Neural progenitor cell (in vitro differentiated cells): ENCODE measurements at regions not wholly inside any gene's neighbourhood (a gene's known extent, or its start where the extent isn't known, plus 50 kb on each side); places are given as distances from the start of the nearest gene placed in this dataset.

Experiments used
- DNase-seq: peaks from one replicate; pipeline ENCODE4 v3.0.0-alpha.2; 2016; ENCODE audit warnings: low spot score
- H2AFZ ChIP-seq: fragments of 200-600 bp; sonication (generic); replicated peaks from 2 replicates; pipeline ENCODE4 v1.6.1; 2016; ENCODE audit warnings: antibody characterized with exemption
- H3F3A ChIP-seq: fragments of 200-600 bp; sonication (generic); 2 replicates; pipeline ENCODE4 v1.6.1; 2016; ENCODE audit warnings: antibody characterized with exemption, low read depth
- H3K27ac ChIP-seq: fragments of 200-600 bp; sonication (generic); 2 replicates; pipeline ENCODE4 v1.5.1; 2016; ENCODE audit warnings: mild to moderate bottlenecking
- H3K27me3 ChIP-seq: fragments of 200-600 bp; sonication (generic); 2 replicates; pipeline ENCODE4 v1.6.1; 2016; ENCODE audit warnings: mild to moderate bottlenecking, moderate library complexity
- H3K36me3 ChIP-seq: fragments of 200-600 bp; sonication (generic); 2 replicates; pipeline ENCODE4 v1.5.1; 2016
- H3K4me1 ChIP-seq: fragments of 200-600 bp; sonication (generic); 2 replicates; pipeline ENCODE4 v1.6.1; 2016; ENCODE audit warnings: mixed run types
- H3K4me2 ChIP-seq: fragments of 200-600 bp; sonication (generic); 2 replicates; pipeline ENCODE4 v1.6.1; 2016
- H3K4me3 ChIP-seq: fragments of 200-600 bp; sonication (generic); 2 replicates; pipeline ENCODE4 v1.5.1; 2016
- H3K79me2 ChIP-seq: fragments of 200-600 bp; sonication (generic); 2 replicates; pipeline ENCODE4 v1.6.1; 2016; ENCODE audit warnings: low read depth
- H3K9ac ChIP-seq: fragments of 200-600 bp; sonication (generic); 2 replicates; pipeline ENCODE4 v1.6.1; 2016
- H3K9me3 ChIP-seq: fragments of 200-600 bp; sonication (generic); 2 replicates; pipeline ENCODE4 v1.5.1; 2016; ENCODE audit warnings: low read depth
- H4K20me1 ChIP-seq: fragments of 200-600 bp; sonication (generic); 2 replicates; pipeline ENCODE4 v1.6.1; 2016; ENCODE audit warnings: low read depth
- H3K27ac Mint-ChIP-seq: 3 replicates; pipeline ENCODE4 v1.8.0; 2021; ENCODE audit warnings: mixed read lengths
- H3K27me3 Mint-ChIP-seq: 2 replicates; pipeline ENCODE4 v1.8.0; 2022; ENCODE audit warnings: low read depth, mild to moderate bottlenecking, inconsistent platforms, moderate library complexity, mixed read lengths; ENCODE audit not compliant: insufficient read depth
- H3K36me3 Mint-ChIP-seq: 3 replicates; pipeline ENCODE4 v1.8.0; 2021; ENCODE audit warnings: mixed read lengths
- H3K4me1 Mint-ChIP-seq: 3 replicates; pipeline ENCODE4 v1.8.0; 2021; ENCODE audit warnings: mixed read lengths
- H3K4me3 Mint-ChIP-seq: 3 replicates; pipeline ENCODE4 v1.8.0; 2021; ENCODE audit warnings: mild to moderate bottlenecking, moderate library complexity, mixed read lengths
- H3K9me3 Mint-ChIP-seq: 3 replicates; pipeline ENCODE4 v1.8.0; 2020; ENCODE audit warnings: mixed read lengths
- EZH2 ChIP-seq: fragments of 200-600 bp; sonication (generic); IDR thresholded peaks from 2 replicates; pipeline ENCODE4 v1.6.1; 2017; ENCODE audit warnings: antibody characterized with exemption, mild to moderate bottlenecking, moderate library complexity
- EZH2phosphoT487 ChIP-seq: fragments of 200-600 bp; sonication (generic); IDR thresholded peaks from 2 replicates; pipeline ENCODE4 v1.6.1; 2017; ENCODE audit warnings: antibody characterized with exemption
- TF ChIP-seq, protein P1 (sequence below): fragments of 200-600 bp; sonication (generic); IDR thresholded peaks from 2 replicates; pipeline ENCODE4 v1.5.1; 2017; ENCODE audit warnings: antibody characterized with exemption, mild to moderate bottlenecking

GRCh38 chr22:22094514-22094913 lies 111.9 kb upstream of the TOP3B start:
- TF ChIP-seq EZH2phosphoT487 (no peak), EZH2 (no peak)
- TF ChIP-seq, protein P1, sequence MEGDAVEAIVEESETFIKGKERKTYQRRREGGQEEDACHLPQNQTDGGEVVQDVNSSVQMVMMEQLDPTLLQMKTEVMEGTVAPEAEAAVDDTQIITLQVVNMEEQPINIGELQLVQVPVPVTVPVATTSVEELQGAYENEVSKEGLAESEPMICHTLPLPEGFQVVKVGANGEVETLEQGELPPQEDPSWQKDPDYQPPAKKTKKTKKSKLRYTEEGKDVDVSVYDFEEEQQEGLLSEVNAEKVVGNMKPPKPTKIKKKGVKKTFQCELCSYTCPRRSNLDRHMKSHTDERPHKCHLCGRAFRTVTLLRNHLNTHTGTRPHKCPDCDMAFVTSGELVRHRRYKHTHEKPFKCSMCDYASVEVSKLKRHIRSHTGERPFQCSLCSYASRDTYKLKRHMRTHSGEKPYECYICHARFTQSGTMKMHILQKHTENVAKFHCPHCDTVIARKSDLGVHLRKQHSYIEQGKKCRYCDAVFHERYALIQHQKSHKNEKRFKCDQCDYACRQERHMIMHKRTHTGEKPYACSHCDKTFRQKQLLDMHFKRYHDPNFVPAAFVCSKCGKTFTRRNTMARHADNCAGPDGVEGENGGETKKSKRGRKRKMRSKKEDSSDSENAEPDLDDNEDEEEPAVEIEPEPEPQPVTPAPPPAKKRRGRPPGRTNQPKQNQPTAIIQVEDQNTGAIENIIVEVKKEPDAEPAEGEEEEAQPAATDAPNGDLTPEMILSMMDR: no peak
- Mint-ChIP-seq H3K27ac (no peak overlapping the region), H3K4me1 (no peaks in the 10 kb centered on the region), H3K27me3 (peaks cover 2% of the 10 kb centered on the region), H3K4me3 (no peak overlapping the region), H3K9me3 (peaks cover 4% of the 10 kb centered on the region), H3K36me3 (no peaks in the 10 kb centered on the region)
- H3K9ac ChIP-seq: no peak overlapping the region
- no peak for DNase-seq
- no peak overlapping the region for H3K4me2 ChIP-seq
- no peaks in the 10 kb centered on the region for H3K36me3 ChIP-seq
- no peaks in the 10 kb centered on the region for H3K79me2 ChIP-seq
- H4K20me1 ChIP-seq: no peaks in the 10 kb centered on the region
- no peak overlapping the region for H3K4me3 ChIP-seq
- no peaks in the 10 kb centered on the region for H3F3A ChIP-seq
- no peaks in the 10 kb centered on the region for H3K9me3 ChIP-seq
- H3K27me3 ChIP-seq: peaks cover 100% of the 10 kb centered on the region
- no peak overlapping the region for H3K27ac ChIP-seq
- H2AFZ ChIP-seq: no peak overlapping the region
- H3K4me1 ChIP-seq: no peaks in the 10 kb centered on the region

DNA sequence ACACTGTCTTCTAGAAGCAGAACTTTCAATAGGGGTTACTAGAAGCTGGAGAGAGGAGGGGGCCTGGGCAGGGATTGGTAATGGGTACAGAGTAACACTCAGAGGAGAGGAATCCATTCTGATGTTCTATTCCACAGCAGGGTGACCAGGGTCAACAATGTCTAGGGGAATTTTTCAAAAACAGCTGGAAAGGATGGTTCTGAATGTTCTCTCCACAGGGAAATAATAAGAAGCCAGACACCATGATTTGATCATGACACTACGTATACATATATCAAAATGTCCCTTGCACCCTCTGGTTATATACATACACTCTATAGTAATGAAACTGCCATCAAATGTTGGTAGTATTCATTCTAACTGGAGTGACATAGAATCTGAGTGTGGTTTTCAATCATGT lies 111.2 kb upstream of the TOP3B start:
- Histone ChIP-seq H3K27ac (no peak overlapping the region), H3K79me2 (no peaks in the 10 kb centered on the region), H3K9ac (no peak overlapping the region), H4K20me1 (no peaks in the 10 kb centered on the region), H3K27me3 (peaks cover 100% of the 10 kb centered on the region), H2AFZ (no peak overlapping the region), H3K4me3 (no peak overlapping the region), H3K4me1 (no peaks in the 10 kb centered on the region), H3K4me2 (no peak overlapping the region), H3K9me3 (no peaks in the 10 kb centered on the region), H3K36me3 (no peaks in the 10 kb centered on the region), H3F3A (no peaks in the 10 kb centered on the region)
- no peak for TF ChIP-seq EZH2phosphoT487
- TF ChIP-seq, protein P1: no peak
- TF ChIP-seq EZH2: no peak
- H3K9me3 Mint-ChIP-seq: peaks cover under 1% of the 10 kb centered on the region
- H3K4me3 Mint-ChIP-seq: no peak overlapping the region
- H3K27ac Mint-ChIP-seq: no peak overlapping the region
- no peaks in the 10 kb centered on the region for H3K4me1 Mint-ChIP-seq
- no peaks in the 10 kb centered on the region for H3K36me3 Mint-ChIP-seq
- no peak for DNase-seq
- H3K27me3 Mint-ChIP-seq: peaks cover 2% of the 10 kb centered on the region

GRCh38 chr22:22092974-22093373 lies 110.4 kb upstream of the TOP3B start:
- Mint-ChIP-seq H3K36me3 (no peaks in the 10 kb centered on the region), H3K4me1 (no peaks in the 10 kb centered on the region), H3K4me3 (no peak overlapping the region), H3K9me3 (no peaks in the 10 kb centered on the region), H3K27ac (no peak overlapping the region), H3K27me3 (peaks cover 2% of the 10 kb centered on the region)
- Histone ChIP-seq H2AFZ (no peak overlapping the region), H3K36me3 (no peaks in the 10 kb centered on the region), H3K27ac (no peak overlapping the region), H3K27me3 (peaks cover 100% of the 10 kb centered on the region), H3K79me2 (no peaks in the 10 kb centered on the region), H3F3A (no peaks in the 10 kb centered on the region), H3K4me2 (no peak overlapping the region), H3K9me3 (no peaks in the 10 kb centered on the region), H3K9ac (no peak overlapping the region), H4K20me1 (no peaks in the 10 kb centered on the region), H3K4me3 (no peak overlapping the region), H3K4me1 (no peaks in the 10 kb centered on the region)
- no peak for DNase-seq
- TF ChIP-seq EZH2 (no peak), EZH2phosphoT487 (no peak)
- TF ChIP-seq, protein P1: no peak

- H3K4me1 ChIP-seq: no peaks in the 10 kb centered on the region
- Mint-ChIP-seq H3K4me3 (no peak overlapping the region), H3K4me1 (no peaks in the 10 kb centered on the region), H3K36me3 (no peaks in the 10 kb centered on the region), H3K27ac (no peak overlapping the region), H3K9me3 (no peaks in the 10 kb centered on the region), H3K27me3 (peaks cover 2% of the 10 kb centered on the region)
- no peak overlapping the region for H2AFZ ChIP-seq
- H3K4me3 ChIP-seq: no peak overlapping the region
- no peaks in the 10 kb centered on the region for H4K20me1 ChIP-seq
- no peak overlapping the region for H3K27ac ChIP-seq
- H3K9ac ChIP-seq: no peak overlapping the region
- H3K27me3 ChIP-seq: peaks cover 100% of the 10 kb centered on the region
- DNase-seq: no peak
- H3F3A ChIP-seq: no peaks in the 10 kb centered on the region
- H3K9me3 ChIP-seq: no peaks in the 10 kb centered on the region
- no peak overlapping the region for H3K4me2 ChIP-seq
- TF ChIP-seq, protein P1: no peak
- TF ChIP-seq EZH2 (no peak), EZH2phosphoT487 (no peak)
- no peaks in the 10 kb centered on the region for H3K79me2 ChIP-seq
- no peaks in the 10 kb centered on the region for H3K36me3 ChIP-seq
These were observed 109.5 kb upstream of the TOP3B start for GRCh38 chr22:22092101-22092500.
